ENCODE measurements at regions not wholly inside any gene's neighbourhood (a gene's known extent, or its start where the extent isn't known, plus 50 kb on each side); places are given as distances from the start of the nearest gene placed in this dataset.

DNA sequence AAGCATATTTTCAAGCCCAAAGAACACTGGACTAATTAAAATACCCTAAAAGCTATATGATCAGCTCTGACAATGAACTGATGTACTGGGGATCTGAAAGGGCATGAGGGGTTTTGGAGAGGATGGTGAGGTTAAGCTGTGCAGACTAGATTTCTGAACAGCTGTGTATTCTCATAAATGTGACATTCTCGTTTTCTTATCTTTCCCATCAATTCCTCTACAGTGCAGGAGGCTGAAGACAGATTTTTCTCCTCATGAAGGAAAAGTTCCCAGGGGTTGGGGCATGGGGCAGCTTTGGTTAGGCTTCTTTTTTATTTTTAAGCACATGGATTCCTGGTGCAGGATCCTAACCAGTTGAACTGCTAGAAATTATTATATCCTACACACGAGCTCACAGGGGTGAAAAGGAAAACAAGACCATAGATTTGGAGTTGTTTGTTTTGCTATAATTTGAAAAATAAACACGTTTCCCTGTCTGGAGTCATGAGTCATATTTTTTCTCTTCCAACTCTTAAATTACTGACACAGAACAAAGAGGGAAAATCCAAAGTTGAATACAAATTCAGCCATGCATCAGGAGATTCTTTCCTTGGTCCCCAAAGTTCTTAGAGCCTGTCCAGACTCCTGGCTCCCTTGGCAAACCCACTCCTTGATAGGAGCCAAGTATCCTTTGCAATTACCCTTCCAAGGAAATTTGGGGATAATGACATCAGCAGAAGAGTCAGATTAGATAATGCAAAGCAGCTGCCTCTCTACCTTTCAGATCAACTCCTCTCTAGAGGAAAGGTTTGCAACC is 147.7 kb upstream of the NPVF start:
- Histone ChIP-seq H3K36me3 (replicated peaks) (no peaks in the 10 kb centered on the region), H3K4me3 (ENCODE audit: low read depth, low read length) (no peak overlapping the region), H3K27ac (no peak overlapping the region), H3K27me3 (replicated peaks) (no peaks in the 10 kb centered on the region)
- TF ChIP-seq, protein P1, sequence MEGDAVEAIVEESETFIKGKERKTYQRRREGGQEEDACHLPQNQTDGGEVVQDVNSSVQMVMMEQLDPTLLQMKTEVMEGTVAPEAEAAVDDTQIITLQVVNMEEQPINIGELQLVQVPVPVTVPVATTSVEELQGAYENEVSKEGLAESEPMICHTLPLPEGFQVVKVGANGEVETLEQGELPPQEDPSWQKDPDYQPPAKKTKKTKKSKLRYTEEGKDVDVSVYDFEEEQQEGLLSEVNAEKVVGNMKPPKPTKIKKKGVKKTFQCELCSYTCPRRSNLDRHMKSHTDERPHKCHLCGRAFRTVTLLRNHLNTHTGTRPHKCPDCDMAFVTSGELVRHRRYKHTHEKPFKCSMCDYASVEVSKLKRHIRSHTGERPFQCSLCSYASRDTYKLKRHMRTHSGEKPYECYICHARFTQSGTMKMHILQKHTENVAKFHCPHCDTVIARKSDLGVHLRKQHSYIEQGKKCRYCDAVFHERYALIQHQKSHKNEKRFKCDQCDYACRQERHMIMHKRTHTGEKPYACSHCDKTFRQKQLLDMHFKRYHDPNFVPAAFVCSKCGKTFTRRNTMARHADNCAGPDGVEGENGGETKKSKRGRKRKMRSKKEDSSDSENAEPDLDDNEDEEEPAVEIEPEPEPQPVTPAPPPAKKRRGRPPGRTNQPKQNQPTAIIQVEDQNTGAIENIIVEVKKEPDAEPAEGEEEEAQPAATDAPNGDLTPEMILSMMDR (IDR thresholded peaks at IDR 0.05; ENCODE audit: low read depth, low read length, missing control alignments), result no peak
- in situ Hi-C loops (cut with HindIII; ENCODE audit: low pct_ligation_motif_present, low sequenced_read_pairs), result no loop called here
- no peak for DNase-seq

GRCh38 chr7:25379351-25380300 is 151.3 kb upstream of the NPVF start:
- Histone ChIP-seq H3K36me3 (replicated peaks) (no peaks in the 10 kb centered on the region), H3K27me3 (replicated peaks) (no peaks in the 10 kb centered on the region), H3K27ac (no peak overlapping the region), H3K4me3 (ENCODE audit: low read depth, low read length) (no peak overlapping the region)
- no peak for DNase-seq
- in situ Hi-C loops (cut with HindIII; ENCODE audit: low pct_ligation_motif_present, low sequenced_read_pairs), result no loop called here
- TF ChIP-seq, protein P1 (IDR thresholded peaks at IDR 0.05; ENCODE audit: low read depth, low read length, missing control alignments), result no peak

DNA sequence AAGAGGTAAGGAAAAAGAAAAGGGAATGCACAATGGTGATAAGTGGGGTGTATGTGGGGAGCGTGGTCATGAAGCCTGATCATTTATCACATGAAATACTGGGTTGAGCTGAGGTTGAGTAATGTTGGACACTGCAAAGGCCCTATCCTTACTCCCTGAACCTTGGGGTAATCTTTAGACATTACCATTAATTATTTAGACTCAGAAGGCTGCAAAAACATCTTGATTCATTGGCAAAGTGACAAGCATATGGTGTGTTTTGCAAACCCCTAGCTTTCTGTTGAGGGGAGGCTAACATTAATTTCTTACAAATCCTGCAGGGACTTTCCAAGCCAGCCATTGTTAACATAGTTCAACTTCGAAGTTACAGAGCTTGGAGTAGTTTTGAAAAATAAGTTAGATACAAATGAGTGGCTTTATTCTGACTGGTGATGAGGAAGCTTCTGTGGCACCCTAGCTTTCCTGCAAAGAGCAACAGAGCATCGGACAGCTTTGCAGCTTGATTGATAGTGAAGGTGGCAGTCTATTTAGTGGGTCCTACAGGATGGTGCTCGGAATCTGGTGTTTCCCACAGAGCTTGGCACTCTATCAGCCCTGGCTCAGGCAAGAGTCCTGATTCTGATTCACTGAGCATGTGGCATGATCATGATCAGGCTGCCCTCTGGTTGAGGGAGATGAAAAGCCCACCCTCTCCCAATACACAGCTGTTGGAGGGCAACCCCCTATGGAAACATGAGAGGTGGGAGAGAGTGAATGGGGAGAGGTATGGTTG is 153.7 kb upstream of the NPVF start:
- no peak overlapping the region for H3K4me3 ChIP-seq (ENCODE audit: low read depth, low read length)
- H3K36me3 ChIP-seq (replicated peaks), result no peaks in the 10 kb centered on the region
- DNase-seq, result no peak
- H3K27ac ChIP-seq, result no peak overlapping the region
- in situ Hi-C loops (cut with HindIII; ENCODE audit: low pct_ligation_motif_present, low sequenced_read_pairs), result no loop called here
- TF ChIP-seq, protein P1 (IDR thresholded peaks at IDR 0.05; ENCODE audit: low read depth, low read length, missing control alignments), result no peak
- no peaks in the 10 kb centered on the region for H3K27me3 ChIP-seq (replicated peaks)

DNA sequence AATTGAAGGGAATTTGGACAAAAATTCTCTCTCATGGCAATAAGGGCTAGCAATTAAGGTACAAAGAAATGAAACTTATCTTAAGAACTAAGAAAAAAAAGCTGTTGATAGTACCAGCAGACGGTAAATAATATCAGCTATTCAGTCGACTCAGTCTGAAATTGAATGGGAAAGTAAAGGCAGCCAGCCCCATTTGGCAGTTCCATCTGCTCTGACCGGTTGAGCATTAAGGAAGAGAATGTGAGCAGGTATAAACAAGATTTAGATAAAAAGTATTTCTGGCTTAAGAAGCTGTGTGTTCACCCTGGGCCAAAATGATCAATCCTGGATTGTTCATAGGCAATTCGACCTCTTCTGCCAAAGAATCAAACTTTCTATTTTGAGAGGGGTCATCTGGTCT is 154.6 kb upstream of the NPVF start:
- Histone ChIP-seq H3K36me3 (replicated peaks) (no peaks in the 10 kb centered on the region), H3K27me3 (replicated peaks) (no peaks in the 10 kb centered on the region), H3K27ac (no peak overlapping the region), H3K4me3 (ENCODE audit: low read depth, low read length) (no peak overlapping the region)
- in situ Hi-C loops (cut with HindIII; ENCODE audit: low pct_ligation_motif_present, low sequenced_read_pairs), result no loop called here
- TF ChIP-seq, protein P1 (IDR thresholded peaks at IDR 0.05; ENCODE audit: low read depth, low read length, missing control alignments), result no peak
- DNase-seq, result no peak

DNA sequence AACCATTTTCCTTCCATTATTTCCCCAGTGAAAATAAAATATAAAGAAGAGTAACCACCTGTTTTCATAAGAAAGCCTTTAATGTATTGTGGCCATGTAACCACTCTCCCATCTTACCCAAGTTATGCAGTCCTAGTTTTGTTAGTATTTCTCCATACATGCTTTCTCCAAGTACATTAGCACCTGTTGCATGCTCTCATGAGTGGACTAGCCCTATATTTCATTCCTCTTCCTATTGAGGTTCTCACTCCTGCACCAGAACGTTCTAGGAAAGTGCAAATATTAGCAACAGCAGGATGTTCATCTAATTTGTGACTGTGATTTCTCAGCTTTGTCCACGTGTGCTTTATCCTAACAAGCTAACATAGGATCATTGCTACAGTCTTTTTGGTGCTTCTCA is 155.1 kb upstream of the NPVF start:
- in situ Hi-C loops (cut with HindIII; ENCODE audit: low pct_ligation_motif_present, low sequenced_read_pairs), result no loop called here
- TF ChIP-seq, protein P1 (IDR thresholded peaks at IDR 0.05; ENCODE audit: low read depth, low read length, missing control alignments), result no peak

More for the DNA sequence above, 155.1 kb upstream of the NPVF start:
- H3K27ac ChIP-seq, result no peak overlapping the region
- H3K27me3 ChIP-seq (replicated peaks), result no peaks in the 10 kb centered on the region
- H3K36me3 ChIP-seq (replicated peaks), result no peaks in the 10 kb centered on the region
- no peak overlapping the region for H3K4me3 ChIP-seq (ENCODE audit: low read depth, low read length)
- no peak for DNase-seq

Data from brain microvascular endothelial cell (primary cell).